ENCODE measurements at regions not wholly inside any gene's neighbourhood (a gene's known extent, or its start where the extent isn't known, plus 50 kb on each side); places are given as distances from the start of the nearest gene placed in this dataset.

DNA sequence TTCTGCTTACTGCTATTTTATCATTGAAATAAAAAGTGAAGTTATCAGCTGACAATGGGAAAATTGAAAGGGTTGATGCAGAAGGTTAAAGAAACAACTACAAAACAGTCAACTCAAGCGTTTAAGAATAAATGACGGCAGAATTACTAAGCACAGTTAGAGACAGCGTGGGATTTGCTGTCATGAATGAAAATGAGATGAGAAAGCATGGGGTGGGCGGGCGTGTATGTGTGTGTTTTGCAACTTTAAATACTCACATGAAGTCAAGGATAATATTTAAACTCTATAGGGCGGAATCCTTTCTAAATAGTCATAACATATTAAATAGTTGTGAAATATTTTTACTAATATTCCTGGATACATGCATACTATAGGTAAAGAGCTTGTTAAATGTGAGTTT is 450.8 kb downstream of the ETV1 start:
- TF ChIP-seq, protein P1, sequence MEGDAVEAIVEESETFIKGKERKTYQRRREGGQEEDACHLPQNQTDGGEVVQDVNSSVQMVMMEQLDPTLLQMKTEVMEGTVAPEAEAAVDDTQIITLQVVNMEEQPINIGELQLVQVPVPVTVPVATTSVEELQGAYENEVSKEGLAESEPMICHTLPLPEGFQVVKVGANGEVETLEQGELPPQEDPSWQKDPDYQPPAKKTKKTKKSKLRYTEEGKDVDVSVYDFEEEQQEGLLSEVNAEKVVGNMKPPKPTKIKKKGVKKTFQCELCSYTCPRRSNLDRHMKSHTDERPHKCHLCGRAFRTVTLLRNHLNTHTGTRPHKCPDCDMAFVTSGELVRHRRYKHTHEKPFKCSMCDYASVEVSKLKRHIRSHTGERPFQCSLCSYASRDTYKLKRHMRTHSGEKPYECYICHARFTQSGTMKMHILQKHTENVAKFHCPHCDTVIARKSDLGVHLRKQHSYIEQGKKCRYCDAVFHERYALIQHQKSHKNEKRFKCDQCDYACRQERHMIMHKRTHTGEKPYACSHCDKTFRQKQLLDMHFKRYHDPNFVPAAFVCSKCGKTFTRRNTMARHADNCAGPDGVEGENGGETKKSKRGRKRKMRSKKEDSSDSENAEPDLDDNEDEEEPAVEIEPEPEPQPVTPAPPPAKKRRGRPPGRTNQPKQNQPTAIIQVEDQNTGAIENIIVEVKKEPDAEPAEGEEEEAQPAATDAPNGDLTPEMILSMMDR (IDR thresholded peaks at IDR 0.05) = no peak
- no peak for TF ChIP-seq ZFX (IDR thresholded peaks at IDR 0.05; ENCODE audit: borderline replicate concordance)

Measured in 22Rv1 (cell line).